ENCODE measurements at regions not wholly inside any gene's neighbourhood (a gene's known extent, or its start where the extent isn't known, plus 50 kb on each side); places are given as distances from the start of the nearest gene placed in this dataset.
"Not testable (repeated sequence)": the region's sequence is repeated elsewhere in the genome, so short reads cannot be mapped to it uniquely, and the experiment has no call there.

GRCh38 chr10:80938903-80939302, 401.2 kb downstream of the SH2D4B start:
- FAIRE-seq, result no peak
- DNase-seq (ENCODE audit: low spot score in 2 of 2), result no peak

GRCh38 chr10:80945264-80945880, 407.7 kb downstream of the SH2D4B start:
- DNase-seq (ENCODE audit: low spot score in 2 of 2) (peak in 1 of 2 donors; percentile 20), FAIRE-seq (no peak)

- no peak for DNase-seq (ENCODE audit: low spot score in 2 of 2)
- FAIRE-seq, result no peak
These were observed 408.4 kb downstream of the SH2D4B start for GRCh38 chr10:80946073-80946472.

GRCh38 chr10:80946957-80947726, 409.4 kb downstream of the SH2D4B start:
- FAIRE-seq, result no peak
- no peak for DNase-seq (ENCODE audit: low spot score in 2 of 2)

- no peak for FAIRE-seq
- no peak for DNase-seq (ENCODE audit: low spot score in 2 of 2)
These were observed 412.1 kb downstream of the SH2D4B start for GRCh38 chr10:80949785-80950184.

GRCh38 chr10:80952436-80952835, 414.7 kb downstream of the SH2D4B start:
- DNase-seq (ENCODE audit: low spot score in 2 of 2), result no peak
- no peak for FAIRE-seq

- DNase-seq (ENCODE audit: low spot score in 2 of 2), result no peak
- no peak for FAIRE-seq
These were observed 419.5 kb downstream of the SH2D4B start for GRCh38 chr10:80957161-80957560.

GRCh38 chr10:80964179-80964578, 426.5 kb downstream of the SH2D4B start:
- FAIRE-seq (no peak), DNase-seq (ENCODE audit: low spot score in 2 of 2) (no peak)

- no peak for DNase-seq (ENCODE audit: low spot score in 2 of 2)
- no peak for FAIRE-seq
These were observed 427.4 kb downstream of the SH2D4B start for GRCh38 chr10:80964955-80965614.

- DNase-seq (ENCODE audit: low spot score in 2 of 2) (no peak), FAIRE-seq (no peak)
These were observed 428.8 kb downstream of the SH2D4B start for GRCh38 chr10:80966326-80966986.

GRCh38 chr10:80967357-80967756, 429.7 kb downstream of the SH2D4B start:
- FAIRE-seq; DNase-seq (ENCODE audit: low spot score in 2 of 2): not testable (repeated sequence)

GRCh38 chr10:80968903-80969302, 431.2 kb downstream of the SH2D4B start:
- no peak for DNase-seq (ENCODE audit: low spot score in 2 of 2)
- no peak for FAIRE-seq

GRCh38 chr10:80971461-80971860, 433.8 kb downstream of the SH2D4B start:
- DNase-seq (ENCODE audit: low spot score in 2 of 2) (no peak), FAIRE-seq (no peak)

GRCh38 chr10:80976658-80977057, 439.0 kb downstream of the SH2D4B start:
- no peak for FAIRE-seq
- DNase-seq (ENCODE audit: low spot score in 2 of 2), result no peak

- no peak for DNase-seq (ENCODE audit: low spot score in 2 of 2)
- no peak for FAIRE-seq
These were observed 447.4 kb downstream of the SH2D4B start for GRCh38 chr10:80985102-80985501.

- FAIRE-seq (no peak), DNase-seq (ENCODE audit: low spot score in 2 of 2) (no peak)
These were observed 448.9 kb downstream of the SH2D4B start for GRCh38 chr10:80986596-80986995.

- FAIRE-seq (no peak), DNase-seq (ENCODE audit: low spot score in 2 of 2) (no peak)
These were observed 451.1 kb downstream of the SH2D4B start for GRCh38 chr10:80988755-80989154.

GRCh38 chr10:80996615-80997193, 459.0 kb downstream of the SH2D4B start:
- DNase-seq (ENCODE audit: low spot score in 2 of 2), result no peak

GRCh38 chr10:81000781-81001180, 463.1 kb downstream of the SH2D4B start:
- DNase-seq (ENCODE audit: low spot score in 2 of 2), result no peak
- no peak for FAIRE-seq

More at GRCh38 chr10:80996615-80997193, 459.0 kb downstream of the SH2D4B start:
- no peak for FAIRE-seq

- FAIRE-seq, result no peak
- no peak for DNase-seq (ENCODE audit: low spot score in 2 of 2)
These were observed 464.7 kb downstream of the SH2D4B start for GRCh38 chr10:81002382-81002781.

GRCh38 chr10:81007872-81008271, 470.2 kb downstream of the SH2D4B start:
- no peak for DNase-seq (ENCODE audit: low spot score in 2 of 2)
- FAIRE-seq, result no peak
